ENCODE measurements at regions not wholly inside any gene's neighbourhood (a gene's known extent, or its start where the extent isn't known, plus 50 kb on each side); places are given as distances from the start of the nearest gene placed in this dataset.

DNA sequence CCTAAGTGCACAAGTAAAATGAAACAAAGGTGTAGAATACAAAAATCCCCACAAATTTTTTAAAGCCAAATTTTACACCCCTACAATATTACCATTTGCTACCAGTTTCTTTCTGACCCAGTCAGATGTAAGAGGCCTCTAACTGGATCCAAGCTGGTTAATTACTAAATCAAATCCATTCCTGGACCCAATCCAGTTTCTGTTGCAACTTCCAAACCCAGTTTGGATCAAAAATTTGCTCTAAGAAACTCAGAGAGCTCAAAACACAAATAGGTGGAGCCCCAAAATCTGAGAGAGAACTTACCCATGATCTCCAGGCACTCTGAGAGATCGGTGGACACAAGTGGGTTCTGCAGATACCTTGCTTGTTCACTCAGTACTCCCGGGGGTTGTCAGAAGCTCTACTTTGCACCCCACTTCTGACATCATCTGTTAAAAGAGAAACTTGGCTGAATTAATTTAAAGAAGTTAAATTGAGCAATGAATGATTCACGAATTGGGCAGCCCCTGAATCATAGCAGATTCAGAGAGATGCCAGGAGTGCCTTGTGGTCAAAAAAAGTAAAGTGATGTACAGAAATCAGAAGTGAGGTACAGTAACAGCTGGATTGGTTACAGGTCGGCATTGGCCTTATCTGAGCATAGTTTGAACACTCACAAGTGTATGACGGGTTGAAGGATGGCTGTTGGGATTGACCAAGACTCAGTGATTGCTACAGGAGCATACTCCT, 448.0 kb downstream of the KCNT2 start:
- TF ChIP-seq, protein P1, sequence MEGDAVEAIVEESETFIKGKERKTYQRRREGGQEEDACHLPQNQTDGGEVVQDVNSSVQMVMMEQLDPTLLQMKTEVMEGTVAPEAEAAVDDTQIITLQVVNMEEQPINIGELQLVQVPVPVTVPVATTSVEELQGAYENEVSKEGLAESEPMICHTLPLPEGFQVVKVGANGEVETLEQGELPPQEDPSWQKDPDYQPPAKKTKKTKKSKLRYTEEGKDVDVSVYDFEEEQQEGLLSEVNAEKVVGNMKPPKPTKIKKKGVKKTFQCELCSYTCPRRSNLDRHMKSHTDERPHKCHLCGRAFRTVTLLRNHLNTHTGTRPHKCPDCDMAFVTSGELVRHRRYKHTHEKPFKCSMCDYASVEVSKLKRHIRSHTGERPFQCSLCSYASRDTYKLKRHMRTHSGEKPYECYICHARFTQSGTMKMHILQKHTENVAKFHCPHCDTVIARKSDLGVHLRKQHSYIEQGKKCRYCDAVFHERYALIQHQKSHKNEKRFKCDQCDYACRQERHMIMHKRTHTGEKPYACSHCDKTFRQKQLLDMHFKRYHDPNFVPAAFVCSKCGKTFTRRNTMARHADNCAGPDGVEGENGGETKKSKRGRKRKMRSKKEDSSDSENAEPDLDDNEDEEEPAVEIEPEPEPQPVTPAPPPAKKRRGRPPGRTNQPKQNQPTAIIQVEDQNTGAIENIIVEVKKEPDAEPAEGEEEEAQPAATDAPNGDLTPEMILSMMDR (IDR thresholded peaks at IDR 0.05) = no peak
- TF ChIP-seq POLR2A (IDR thresholded peaks at IDR 0.05) = no peak
